GM21723 (cell line): ENCODE measurements at regions not wholly inside any gene's neighbourhood (a gene's known extent, or its start where the extent isn't known, plus 50 kb on each side); places are given as distances from the start of the nearest gene placed in this dataset.

ENCODE experiments used
- ATAC-seq: cut with Tn5 transposase; IDR thresholded peaks from one replicate; pipeline ENCODE4 v1.9.1; 2021; ENCODE audit warnings: mild to moderate bottlenecking, moderate library complexity; ENCODE audit not compliant: unreplicated experiment

DNA sequence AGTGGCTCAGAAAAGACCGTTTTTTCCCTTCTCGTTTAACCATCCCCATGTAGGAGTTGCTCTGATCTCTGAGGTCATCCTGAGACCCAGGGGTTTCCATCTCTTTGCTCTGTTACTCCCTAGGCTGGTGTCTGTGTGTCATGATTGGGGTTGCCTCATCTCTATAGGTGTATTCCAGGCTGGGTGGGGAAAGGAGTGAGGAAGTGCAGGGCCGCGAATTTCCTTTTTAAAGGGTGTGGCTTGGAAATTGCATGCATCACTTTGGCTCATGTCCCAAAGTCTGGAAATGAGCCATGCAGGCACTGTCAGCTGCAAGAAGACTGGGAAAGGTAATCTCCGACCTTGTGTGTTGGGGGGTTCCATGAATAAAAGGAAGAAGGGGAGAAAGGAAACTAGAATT is 201.9 kb downstream of the AACS start:
- no peak for ATAC-seq

DNA sequence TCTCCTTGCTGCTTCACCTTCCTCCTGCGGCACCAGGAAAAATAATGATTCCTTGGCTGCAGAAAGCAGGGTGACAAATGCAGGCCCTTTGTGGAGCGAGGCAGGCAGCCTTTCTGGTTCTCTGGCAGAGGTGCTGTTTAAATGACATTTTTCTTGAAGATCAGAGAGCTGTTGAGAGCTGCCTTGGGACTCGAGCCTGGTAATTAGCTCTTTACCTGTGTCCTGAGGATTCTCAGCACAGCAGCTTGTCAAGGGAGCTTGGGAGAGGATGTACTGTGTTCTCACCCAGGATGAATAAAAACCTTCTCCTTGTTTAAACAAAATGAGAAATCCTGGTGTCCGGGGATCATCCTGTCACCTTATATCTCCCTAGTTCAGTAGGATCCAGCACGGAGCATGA is 204.0 kb downstream of the AACS start:
- no peak for ATAC-seq

DNA sequence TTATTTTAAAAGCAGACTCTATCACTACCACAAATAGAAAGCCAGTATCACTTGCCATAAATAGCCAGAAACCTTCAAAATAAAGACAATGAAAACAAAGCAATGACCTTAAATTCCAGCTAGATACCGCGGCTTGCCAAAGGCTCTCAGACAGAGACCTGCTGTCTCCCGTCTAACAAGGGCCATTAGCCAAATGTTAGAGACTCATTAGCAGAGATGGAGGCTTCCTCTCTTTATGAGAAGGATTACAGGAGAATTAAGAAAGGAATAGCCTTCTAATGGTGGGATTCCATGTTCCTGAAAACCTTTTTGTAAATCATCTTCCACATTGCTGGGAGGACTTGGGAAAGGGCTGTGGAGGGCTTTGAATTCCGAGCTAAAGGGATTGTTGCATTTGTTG is 206.7 kb downstream of the AACS start:
- ATAC-seq, result no peak

DNA sequence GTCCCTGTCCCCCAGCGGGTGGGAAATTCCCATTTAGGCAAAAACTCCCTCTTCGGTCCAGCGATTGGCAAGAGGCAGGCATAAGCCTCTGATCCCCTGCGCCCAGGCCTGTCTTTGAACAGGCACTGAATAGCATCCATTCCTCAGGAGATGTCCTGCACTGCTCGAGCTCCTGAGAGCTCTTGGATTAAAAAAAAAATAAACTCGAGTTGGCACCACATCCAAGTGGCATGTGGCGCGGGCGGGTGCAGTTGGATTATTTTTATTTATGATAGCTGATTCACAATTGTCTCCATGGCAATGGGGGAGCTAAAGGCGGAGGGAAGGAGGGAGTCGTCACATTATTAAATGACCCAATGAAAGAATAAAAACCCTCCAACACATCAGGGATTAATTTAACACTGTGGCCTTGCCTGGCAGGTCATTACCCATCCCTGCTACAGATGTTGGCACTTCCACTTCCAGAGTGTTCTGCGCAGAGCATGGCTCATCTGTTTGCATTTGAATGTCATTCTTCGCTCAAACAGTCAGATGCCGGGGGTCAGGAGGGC is 207.2 kb downstream of the AACS start:
- no peak for ATAC-seq

DNA sequence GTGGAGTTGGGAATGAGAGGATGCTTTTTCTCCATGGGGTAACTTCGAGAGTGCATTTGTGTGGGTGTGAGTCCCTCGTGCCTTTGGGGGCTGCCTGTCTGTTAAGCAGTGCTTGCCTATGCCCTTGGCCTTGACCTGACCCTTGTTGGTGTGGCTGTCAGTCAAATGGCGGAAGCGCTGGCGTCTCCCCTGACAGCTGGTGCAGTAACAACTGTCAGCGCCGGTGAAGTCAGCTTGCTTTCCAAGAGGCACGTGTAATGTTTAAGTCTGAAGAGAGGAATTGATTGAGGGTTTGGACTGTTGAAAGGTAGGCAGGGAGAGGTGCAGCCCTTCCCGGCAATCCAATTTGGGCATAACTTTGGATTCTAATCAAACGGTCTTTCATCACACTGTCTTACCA is 211.3 kb downstream of the AACS start:
- ATAC-seq, result no peak

DNA sequence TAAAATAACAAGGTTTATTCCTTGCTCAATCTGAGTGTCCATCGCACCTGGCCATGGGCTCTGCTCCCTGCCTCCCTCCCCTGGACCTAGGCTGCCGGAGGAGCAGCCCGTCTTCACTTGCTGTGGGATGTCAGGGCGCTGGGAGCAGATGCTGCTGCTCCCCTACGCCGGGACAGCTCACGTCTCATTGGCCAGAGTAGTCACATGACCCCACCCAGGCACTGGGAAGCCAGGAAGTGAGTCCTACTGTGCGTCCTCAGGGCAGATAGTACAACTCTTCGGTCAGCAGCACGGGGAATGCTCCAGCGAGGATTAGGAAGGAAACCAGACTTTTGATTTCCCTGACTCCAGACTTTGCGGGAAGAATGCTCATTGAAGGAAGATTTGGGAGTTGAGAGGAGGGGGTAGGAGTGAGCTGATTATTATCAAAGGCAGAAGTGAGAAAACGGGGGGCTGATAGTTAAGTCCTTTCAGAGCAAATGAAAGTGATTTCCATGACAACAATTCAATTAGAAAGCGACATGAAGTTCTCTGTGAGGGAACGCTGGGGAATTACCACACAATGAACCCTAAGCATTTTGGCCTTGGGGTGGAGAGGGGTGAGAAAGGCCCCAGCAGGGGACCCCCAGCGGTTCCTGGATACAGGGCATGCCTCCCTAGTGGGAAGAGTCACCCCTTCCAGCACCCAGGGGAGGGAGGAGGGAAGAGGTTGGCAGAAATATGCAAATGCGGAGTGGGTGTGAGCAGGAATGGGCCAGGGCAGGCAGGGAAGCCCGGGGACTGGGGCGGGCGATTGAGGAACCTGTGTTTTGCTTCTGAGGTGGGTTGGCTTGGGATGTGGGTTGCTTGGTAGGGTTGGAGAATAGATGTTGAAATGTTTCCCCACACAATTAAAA is 215.5 kb downstream of the AACS start:
- ATAC-seq, result no peak

DNA sequence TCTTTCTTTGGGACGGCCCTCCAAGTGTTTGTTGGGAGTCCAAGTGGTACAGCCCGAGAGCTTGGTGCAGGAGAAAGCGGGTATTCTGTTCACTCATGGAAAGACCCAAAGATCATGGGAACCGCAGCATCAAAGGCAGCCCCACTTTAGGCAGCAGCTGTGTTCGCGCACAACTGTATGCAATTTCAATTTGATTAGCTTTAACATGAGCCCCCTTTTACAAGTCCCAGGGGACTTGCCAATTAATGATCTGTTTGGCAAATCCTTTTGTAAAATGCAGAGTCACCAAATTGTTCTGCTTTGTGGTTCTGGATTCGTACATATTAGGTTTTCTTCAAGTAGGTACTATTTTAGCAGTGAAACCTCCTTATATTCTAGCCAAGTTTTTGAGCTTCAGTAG is 217.7 kb downstream of the AACS start:
- no peak for ATAC-seq

DNA sequence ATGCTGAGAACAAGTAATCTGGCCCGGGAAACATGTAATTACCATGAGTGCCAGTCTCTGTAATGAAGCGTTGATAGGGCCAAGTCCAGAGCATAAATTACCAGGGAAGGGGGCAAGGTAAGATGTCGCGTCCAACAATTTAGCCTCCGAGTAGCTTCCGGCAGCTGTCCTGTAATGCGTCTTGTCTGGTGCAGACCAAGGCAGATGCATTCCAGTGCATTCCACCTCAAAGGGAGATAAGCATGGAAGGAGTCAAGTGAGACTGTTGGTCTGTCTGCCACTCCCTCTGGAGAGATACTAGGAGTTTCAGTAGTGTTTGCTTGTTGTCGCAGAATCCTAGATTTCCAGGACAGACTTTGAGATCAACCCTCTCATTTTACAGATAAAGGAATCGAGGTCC is 218.3 kb downstream of the AACS start:
- no peak for ATAC-seq

DNA sequence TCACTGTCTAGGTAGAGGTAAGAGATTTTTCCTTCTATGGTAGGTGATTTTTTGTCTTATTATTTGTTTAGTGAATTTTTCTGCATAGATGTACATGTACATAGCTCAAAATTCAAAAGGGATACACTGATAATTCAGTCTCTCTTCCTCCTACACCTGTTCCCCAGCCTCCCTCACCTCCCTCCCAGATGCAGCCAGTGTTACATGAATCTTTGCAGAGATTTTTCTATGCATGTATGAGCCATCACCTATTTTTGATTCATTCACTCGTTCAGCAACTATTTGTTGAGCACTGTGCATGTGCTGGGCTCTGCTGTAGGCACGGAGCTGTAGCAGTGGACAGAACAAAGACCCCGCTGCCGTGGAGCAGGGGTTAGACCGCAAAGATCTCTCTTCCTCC is 218.9 kb downstream of the AACS start:
- ATAC-seq, result no peak

DNA sequence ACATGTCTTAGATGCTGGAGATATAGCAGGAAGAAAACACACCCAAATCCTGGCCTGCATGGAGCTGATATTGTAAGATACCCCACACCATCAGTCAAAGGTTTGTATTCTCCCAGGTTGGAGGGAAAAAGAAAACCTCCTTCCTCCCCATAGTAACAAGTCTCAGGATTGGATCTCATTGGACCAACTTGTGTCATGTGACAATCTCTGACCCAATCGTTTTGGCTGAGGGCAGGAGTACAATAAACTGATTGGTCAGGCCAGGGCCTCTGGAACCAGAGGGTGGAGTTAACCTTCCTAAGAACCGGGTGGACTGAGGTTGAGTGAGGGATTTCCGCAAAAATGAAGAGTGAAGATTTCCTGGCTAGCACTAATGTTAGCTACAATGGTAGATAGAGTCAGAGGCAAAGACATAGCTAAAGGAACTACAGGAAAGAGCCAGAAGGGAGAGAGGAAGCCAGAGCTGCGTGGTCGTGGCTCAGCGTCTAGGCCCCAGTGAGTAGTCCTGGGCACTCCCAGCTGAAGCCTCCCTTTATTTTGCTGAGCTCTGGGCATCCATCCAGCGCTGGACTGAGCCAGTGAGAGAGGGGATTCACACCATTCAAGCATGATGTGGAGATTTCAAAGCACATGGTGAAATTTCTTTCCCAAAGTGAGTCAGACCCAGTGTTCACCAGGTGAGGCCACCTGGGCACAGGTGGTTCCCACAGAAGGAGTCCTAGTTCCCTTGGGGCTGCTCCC is 219.9 kb downstream of the AACS start:
- ATAC-seq, result no peak

DNA sequence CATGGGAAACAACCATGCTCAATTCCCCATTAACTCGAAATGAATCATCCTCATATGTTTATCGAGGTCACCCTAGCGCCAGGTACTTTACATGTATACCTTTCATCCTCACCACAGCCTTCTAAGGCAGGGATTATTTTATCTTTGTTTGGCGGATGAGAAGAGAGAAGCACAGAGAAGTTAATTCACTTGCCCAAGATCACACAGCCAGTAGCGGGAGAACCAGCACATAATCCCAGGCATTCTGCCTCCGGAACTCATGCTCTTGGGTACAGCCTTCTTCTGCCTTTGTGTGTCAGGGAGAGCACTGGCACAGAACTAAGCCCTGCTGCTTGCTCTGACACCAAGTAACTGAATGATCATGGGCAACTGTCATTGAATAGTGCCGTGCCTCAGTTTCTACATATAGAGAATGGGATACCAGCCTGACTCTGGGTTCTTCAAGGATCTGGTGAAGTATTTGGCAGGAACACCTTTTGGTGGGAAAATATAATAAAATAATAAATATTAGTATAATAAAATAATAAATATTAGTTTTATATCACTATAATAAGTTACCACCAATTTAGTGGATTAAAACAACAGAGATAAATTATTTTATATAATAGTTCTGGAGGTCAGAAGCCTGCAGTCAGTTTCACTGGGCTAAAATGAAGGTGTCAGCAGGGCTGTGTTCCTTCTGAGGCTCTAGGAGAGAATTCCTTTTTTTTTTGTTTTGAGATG is 220.9 kb downstream of the AACS start:
- ATAC-seq, result no peak

DNA sequence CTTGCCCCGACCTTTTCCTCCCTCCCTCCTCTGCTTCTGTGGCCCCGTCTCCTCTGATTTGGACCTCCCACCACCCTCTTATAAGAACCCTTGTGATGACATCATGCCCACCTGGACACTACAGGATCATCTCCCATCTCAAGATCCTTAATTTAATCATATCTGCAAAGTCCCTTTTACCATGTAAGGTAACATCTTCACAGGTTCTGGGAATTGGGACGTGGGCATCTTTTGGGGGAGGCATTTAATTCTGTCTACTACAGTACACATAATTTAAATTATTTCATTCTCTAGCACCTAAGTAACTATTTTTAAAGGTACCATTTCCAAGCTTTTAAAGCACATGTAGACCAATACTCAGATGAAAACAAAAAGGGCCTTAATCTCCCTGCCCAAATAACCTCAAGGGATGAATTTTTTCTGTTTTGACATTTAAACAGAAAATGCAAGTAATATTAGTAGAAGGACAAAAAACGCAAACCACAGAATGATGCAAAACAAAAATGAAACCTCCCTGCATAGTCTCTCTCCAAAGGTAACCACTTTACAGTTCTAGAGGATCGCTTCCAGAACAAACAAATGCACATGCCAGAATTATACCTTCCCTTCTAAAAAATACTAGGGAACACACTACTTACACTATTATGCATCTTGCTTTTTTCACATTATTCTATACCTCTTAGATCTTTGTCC is 222.1 kb downstream of the AACS start:
- peak; percentile 88 for ATAC-seq

DNA sequence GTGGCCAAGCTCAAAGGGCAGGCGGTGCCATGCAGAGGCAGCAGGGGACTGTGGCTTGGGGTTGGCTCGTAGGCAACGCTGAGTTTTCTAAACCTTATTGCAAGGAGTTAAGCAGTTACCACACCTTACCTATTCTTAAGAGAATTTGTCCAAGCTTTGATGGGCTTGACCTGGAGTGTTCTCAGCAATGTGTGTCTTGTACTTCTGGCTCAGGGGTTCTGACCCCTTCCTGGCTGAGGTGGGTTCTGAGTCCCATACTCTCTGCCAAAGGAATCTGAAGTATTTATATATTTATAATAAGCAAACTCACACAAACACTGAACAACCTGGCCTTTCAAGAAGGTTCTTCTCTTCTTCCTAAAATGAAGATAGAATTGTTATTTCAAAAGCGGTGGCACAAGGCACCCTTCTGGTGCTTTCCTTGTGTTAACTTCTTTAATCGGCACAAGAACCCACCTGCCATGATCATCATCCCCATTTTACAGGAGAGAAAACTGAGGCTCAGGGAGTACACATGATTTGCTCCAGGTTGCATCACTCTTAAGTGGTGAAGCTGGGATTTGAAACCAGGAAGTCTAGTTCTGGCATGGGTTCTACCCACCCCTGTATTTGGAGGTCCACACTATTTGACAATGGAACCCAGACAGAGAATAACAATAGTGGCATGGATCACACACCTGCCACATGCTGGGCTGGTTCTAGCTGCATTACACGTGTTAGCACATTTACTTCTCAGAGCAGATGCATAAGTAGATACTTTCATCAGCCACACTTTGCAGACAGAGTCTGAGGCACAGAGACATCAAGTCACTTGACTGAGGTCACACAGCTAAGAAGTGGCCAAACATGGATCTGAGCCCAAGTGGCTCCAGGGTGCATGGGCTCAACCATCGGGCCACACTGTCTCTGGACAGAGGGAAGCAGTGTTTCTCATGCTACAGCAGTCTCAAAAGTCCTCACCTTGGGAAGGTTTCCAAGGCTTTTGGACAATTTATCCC is 224.0 kb downstream of the AACS start:
- no peak for ATAC-seq

DNA sequence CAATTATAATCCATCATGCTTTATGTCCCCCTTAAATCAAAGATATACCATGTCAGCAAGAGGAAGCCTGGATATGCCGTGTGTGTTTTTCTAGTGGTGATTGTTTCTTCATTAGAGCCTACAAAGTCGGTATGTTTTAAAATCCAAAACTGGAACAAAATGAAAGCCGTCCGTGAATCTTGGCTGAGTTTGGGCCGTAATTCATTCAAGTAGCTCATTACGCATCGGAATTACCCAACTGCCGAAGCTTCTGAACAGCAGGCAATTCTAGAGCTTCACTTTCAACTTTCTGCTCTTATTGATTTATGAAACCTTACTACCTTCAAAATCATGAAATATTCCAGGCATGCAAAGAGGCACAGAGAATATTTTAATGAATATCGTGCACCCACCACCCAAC is 224.7 kb downstream of the AACS start:
- ATAC-seq, result no peak

DNA sequence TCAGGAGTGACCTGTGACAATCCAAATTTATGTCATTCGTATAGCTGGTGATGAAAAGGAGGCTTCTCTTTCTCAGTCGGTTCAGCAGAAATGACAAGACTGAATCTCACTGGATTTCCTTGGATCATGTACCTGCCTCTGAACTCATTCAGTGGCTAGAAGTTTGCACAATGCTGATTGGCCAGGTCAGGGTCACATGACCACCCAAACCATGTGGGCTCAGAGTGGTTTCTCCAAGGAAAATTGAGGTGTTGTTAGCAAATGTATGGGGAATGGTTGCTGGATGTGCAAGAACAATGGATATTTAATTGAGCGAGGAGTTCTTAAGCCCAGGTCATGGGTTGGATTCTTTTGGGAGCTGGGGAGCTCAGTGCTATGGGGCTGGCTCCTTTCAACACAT is 227.5 kb downstream of the AACS start:
- no peak for ATAC-seq

DNA sequence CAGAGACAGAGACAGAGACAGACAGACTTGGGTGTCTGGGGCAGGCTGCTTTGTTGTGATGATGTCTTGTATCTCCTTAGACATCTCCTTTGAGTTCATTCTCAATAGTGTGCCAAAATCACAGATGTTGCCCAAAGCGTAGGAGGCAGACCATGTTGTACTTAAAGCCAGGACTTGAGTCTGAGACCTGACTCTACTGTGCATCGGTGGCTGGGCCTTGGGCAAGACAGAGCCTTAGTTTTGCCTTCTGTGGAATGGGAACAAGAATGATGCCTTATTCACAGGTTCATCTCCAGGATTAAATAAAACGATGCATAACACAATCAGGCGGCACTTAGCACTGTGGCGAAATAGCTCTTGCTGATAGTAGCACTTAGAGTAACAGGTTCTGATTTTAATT is 230.3 kb downstream of the AACS start:
- ATAC-seq, result no peak

DNA sequence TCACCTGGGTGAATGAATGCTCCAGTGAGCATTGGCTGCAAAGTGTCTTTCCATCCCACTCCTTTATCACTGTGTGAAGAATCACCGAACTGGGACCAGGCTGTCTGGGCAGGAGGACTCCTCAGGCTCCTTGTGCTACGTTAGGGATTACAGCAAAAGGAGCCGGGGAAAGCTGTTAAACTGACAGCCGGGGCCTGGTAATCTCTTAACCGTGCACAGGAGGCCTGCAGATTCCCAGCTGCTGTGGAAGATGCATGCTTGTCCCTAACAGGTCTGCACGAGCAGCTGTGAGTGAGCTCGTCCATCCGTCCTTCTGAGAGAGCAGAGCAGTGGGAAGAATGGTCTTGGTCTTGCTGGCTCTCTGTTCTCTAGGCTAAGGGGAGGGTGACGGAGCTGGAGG is 231.5 kb downstream of the AACS start:
- no peak for ATAC-seq

DNA sequence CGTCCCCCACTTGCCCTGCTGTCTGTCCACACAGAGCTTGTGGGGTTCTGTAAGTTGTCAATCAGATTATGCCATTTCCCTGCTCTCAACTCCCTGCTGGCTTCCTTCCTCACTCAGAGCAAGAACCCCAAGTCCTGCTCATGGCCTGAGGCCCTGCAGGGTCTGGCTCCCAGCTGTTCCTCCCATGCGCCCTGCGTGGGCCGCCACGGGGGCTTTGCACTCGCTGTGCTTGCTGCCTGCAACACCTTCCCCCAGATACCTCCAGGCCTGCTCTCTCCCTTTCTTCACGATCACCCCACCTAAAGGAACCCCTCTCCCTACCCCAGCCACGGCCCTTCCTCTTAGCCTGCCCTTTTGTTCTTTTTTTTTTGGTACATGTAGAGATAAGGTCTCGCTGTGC is 234.6 kb downstream of the AACS start:
- ATAC-seq, result no peak

DNA sequence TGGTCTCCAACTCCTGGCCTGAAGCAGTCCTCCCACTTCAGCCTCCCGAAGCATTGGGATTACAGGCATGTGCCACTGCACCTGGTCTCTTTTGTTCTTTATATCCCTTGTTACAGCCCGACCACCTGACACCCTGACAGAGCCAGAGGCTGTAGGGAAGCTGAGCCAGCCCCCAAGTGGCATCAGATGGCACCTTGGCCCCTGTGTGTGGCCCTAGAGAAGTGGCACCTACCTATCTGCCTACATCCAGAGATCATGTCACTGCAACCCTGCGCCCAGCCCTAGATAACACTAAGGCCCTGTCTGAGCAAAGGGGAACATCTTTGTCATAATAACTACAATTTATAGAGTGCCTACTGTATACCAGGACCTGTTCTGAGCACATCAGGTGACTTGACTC is 235.0 kb downstream of the AACS start:
- no peak for ATAC-seq

DNA sequence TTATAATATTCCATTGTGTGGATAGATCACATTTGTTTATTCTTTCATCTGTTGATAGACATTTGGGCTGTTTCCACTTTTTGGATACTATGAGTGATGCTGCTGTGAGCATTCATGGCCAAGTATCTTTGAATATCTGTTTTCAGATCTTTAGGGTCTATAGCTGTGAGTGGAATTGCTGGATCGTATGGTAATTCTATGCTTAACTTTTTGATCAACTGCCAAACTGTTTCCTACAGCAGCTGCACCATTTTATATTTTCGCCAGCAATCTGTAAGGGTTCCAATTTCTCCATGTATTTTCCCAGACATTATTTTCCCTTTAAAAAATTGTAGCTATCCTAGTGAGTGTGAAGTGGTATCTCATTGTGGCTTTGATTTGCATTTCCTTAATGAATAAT is 238.1 kb downstream of the AACS start:
- no peak for ATAC-seq
